GM19455 (cell line): ENCODE measurements at regions not wholly inside any gene's neighbourhood (a gene's known extent, or its start where the extent isn't known, plus 50 kb on each side); places are given as distances from the start of the nearest gene placed in this dataset.
"Not testable (repeated sequence)": the region's sequence is repeated elsewhere in the genome, so short reads cannot be mapped to it uniquely, and the experiment has no call there.

Experiments used
- ATAC-seq: cut with Tn5 transposase; IDR thresholded peaks from one replicate; pipeline ENCODE4 v1.9.1; 2021; ENCODE audit not compliant: unreplicated experiment

GRCh38 chr16:62391940-62392339, 355.7 kb upstream of the CDH8 start:
- no peak for ATAC-seq

- ATAC-seq: no peak
Measured at GRCh38 chr16:62391134-62391533, 354.9 kb upstream of the CDH8 start.

GRCh38 chr16:62390214-62390613, 354.0 kb upstream of the CDH8 start:
- ATAC-seq: no peak

GRCh38 chr16:62386411-62386810, 350.2 kb upstream of the CDH8 start:
- no peak for ATAC-seq

- no peak for ATAC-seq
Measured at GRCh38 chr16:62383941-62384340, 347.7 kb upstream of the CDH8 start.

- no peak for ATAC-seq
Measured at GRCh38 chr16:62370445-62370844, 334.2 kb upstream of the CDH8 start.

GRCh38 chr16:62363501-62363900, 327.3 kb upstream of the CDH8 start:
- no peak for ATAC-seq

GRCh38 chr16:62353355-62353754, 317.1 kb upstream of the CDH8 start:
- no peak for ATAC-seq

GRCh38 chr16:62342216-62342615, 306.0 kb upstream of the CDH8 start:
- ATAC-seq: no peak

GRCh38 chr16:62335356-62335755, 299.1 kb upstream of the CDH8 start:
- ATAC-seq: no peak

GRCh38 chr16:62321606-62322005, 285.4 kb upstream of the CDH8 start:
- no peak for ATAC-seq

- no peak for ATAC-seq
Measured at GRCh38 chr16:62298600-62298999, 262.4 kb upstream of the CDH8 start.

- ATAC-seq: no peak
Measured at GRCh38 chr16:62294213-62294972, 258.2 kb upstream of the CDH8 start.

- ATAC-seq: no peak
Measured at GRCh38 chr16:62288990-62289629, 252.9 kb upstream of the CDH8 start.

- no peak for ATAC-seq
Measured at GRCh38 chr16:62280506-62280905, 244.3 kb upstream of the CDH8 start.

- ATAC-seq: no peak
Measured at GRCh38 chr16:62277942-62278341, 241.7 kb upstream of the CDH8 start.

- ATAC-seq: no peak
Measured at GRCh38 chr16:62276637-62277036, 240.4 kb upstream of the CDH8 start.

- ATAC-seq: no peak
Measured at GRCh38 chr16:62272035-62272434, 235.8 kb upstream of the CDH8 start.

- no peak for ATAC-seq
Measured at GRCh38 chr16:62261760-62262159, 225.5 kb upstream of the CDH8 start.

- ATAC-seq: not testable (repeated sequence)
Measured at GRCh38 chr16:62258931-62259435, 222.7 kb upstream of the CDH8 start.

- ATAC-seq: no peak
Measured at GRCh38 chr16:62256406-62256805, 220.2 kb upstream of the CDH8 start.

- ATAC-seq: no peak
Measured at GRCh38 chr16:62254847-62255246, 218.6 kb upstream of the CDH8 start.
